CD14-positive monocyte (primary cell): ENCODE measurements at regions not wholly inside any gene's neighbourhood (a gene's known extent, or its start where the extent isn't known, plus 50 kb on each side); places are given as distances from the start of the nearest gene placed in this dataset.

Experiments
- DNase-seq, 3 donors: peaks; one replicate each; pipeline ENCODE4 v3.0.0-alpha.2; 2011 to 2022
- H2AFZ ChIP-seq: 2 replicates; pipeline ENCODE4 v1.6.0; 2012; ENCODE audit warnings: mild to moderate bottlenecking, low read depth, low read length, inconsistent platforms; ENCODE audit not compliant: insufficient read depth, poor library complexity, severe bottlenecking
- H3K27ac ChIP-seq, 2 donors: 1 replicate in 1 of 2; 2 replicates in 1 of 2; pipeline ENCODE4 v1.5.1; 2012 to 2013; ENCODE audit warnings: low read length in 2 of 2, control low read depth in 1 of 2, inconsistent platforms in 1 of 2, low read depth in 1 of 2, mild to moderate bottlenecking in 1 of 2
- H3K27me3 ChIP-seq, 2 donors: one replicate each; pipeline versions ENCODE4 v1.6.0 to v1.6.1; 2011 to 2013; ENCODE audit warnings: low read length in 2 of 2; ENCODE audit not compliant: control insufficient read depth in 2 of 2, insufficient read depth in 2 of 2
- H3K36me3 ChIP-seq, 2 donors: replicated peaks in 1 of 2; 1 replicate in 1 of 2; 2 replicates in 1 of 2; pipeline versions ENCODE4 v1.5.1 to v1.6.1; 2012 to 2013; ENCODE audit warnings: low read length in 2 of 2, control low read depth in 1 of 2, inconsistent platforms in 1 of 2, mild to moderate bottlenecking in 1 of 2; ENCODE audit not compliant: insufficient read depth in 2 of 2, control insufficient read depth in 1 of 2
- H3K4me1 ChIP-seq, 2 donors: 1 replicate in 1 of 2; 2 replicates in 1 of 2; pipeline versions ENCODE4 v1.5.1 to v1.6.1; 2012 to 2013; ENCODE audit warnings: low read length in 2 of 2, control low read depth in 1 of 2, inconsistent platforms in 1 of 2, mild to moderate bottlenecking in 1 of 2, moderate library complexity in 1 of 2; ENCODE audit not compliant: insufficient read depth in 2 of 2, control insufficient read depth in 1 of 2
- H3K4me2 ChIP-seq: replicated peaks from 2 replicates; pipeline ENCODE3; 2012; ENCODE audit warnings: low read length, moderate library complexity, mild to moderate bottlenecking; ENCODE audit not compliant: poor library complexity, severe bottlenecking; ENCODE audit errors: extremely low read depth
- H3K4me3 ChIP-seq, 3 experiments: fragments of 200-600 bp in 1 of 3; sonication (generic) in 1 of 3; replicated peaks in 1 of 3; 1 replicate in 2 of 3; 2 replicates in 1 of 3; pipeline ENCODE4 v1.5.1; 2011 to 2013; ENCODE audit warnings: low read length in 3 of 3, mild to moderate bottlenecking in 3 of 3, control low read depth in 2 of 3, low read depth in 2 of 3, inconsistent platforms in 1 of 3, moderate library complexity in 1 of 3
- H3K79me2 ChIP-seq: 2 replicates; pipeline ENCODE4 v1.6.0; 2012; ENCODE audit warnings: mild to moderate bottlenecking, control low read depth, inconsistent platforms, low read length, moderate library complexity; ENCODE audit not compliant: insufficient read depth
- H3K9ac ChIP-seq: 2 replicates; pipeline ENCODE4 v1.6.0; 2017; ENCODE audit warnings: low read length, mild to moderate bottlenecking; ENCODE audit not compliant: insufficient read depth, poor library complexity, severe bottlenecking
- H3K9me3 ChIP-seq, 2 donors: replicated peaks in 1 of 2; 1 replicate in 1 of 2; 2 replicates in 1 of 2; pipeline versions ENCODE4 v1.5.1 to v1.6.1; 2012 to 2013; ENCODE audit warnings: low read length in 2 of 2, control low read depth in 1 of 2; ENCODE audit not compliant: control insufficient read depth in 1 of 2, insufficient read depth in 1 of 2
- H4K20me1 ChIP-seq: 2 replicates; pipeline ENCODE4 v1.6.0; 2012; ENCODE audit warnings: mild to moderate bottlenecking, low read length, control low read depth, moderate library complexity; ENCODE audit not compliant: insufficient read depth
- H3K27ac Mint-ChIP-seq, 7 donors: one replicate each; pipeline ENCODE4 v1.8.0; 2020; ENCODE audit warnings: mild to moderate bottlenecking in 7 of 7, mixed read lengths in 7 of 7, moderate library complexity in 6 of 7, inconsistent platforms in 2 of 7
- H3K27me3 Mint-ChIP-seq, 3 donors: one replicate each; pipeline ENCODE4 v1.8.0; 2021 to 2022; ENCODE audit warnings: low read depth in 3 of 3, mild to moderate bottlenecking in 3 of 3, mixed read lengths in 3 of 3, moderate library complexity in 3 of 3, inconsistent platforms in 1 of 3
- H3K36me3 Mint-ChIP-seq, 2 donors: one replicate each; pipeline ENCODE4 v1.8.0; 2020; ENCODE audit warnings: mixed read lengths in 2 of 2, inconsistent platforms in 1 of 2, mild to moderate bottlenecking in 1 of 2
- H3K4me1 Mint-ChIP-seq: one replicate; pipeline ENCODE4 v1.8.0; 2020; ENCODE audit warnings: mild to moderate bottlenecking, mixed read lengths
- H3K4me3 Mint-ChIP-seq, 2 donors: one replicate each; pipeline ENCODE4 v1.8.0; 2020; ENCODE audit warnings: mild to moderate bottlenecking in 2 of 2, mixed read lengths in 2 of 2, moderate library complexity in 1 of 2
- H3K9me3 Mint-ChIP-seq, 7 donors: one replicate each; pipeline ENCODE4 v1.8.0; 2020 to 2022; ENCODE audit warnings: mixed read lengths in 7 of 7, mild to moderate bottlenecking in 6 of 7, moderate library complexity in 6 of 7, inconsistent platforms in 2 of 7
- CTCF ChIP-seq: fragments of 200-600 bp; IDR thresholded peaks from one replicate; pipeline ENCODE4 v1.8.0; 2022; ENCODE audit warnings: antibody characterized with exemption, mild to moderate bottlenecking
- WGBS: methylation state at CpG from one replicate; pipeline ENCODE4 v1.1.5; 2013; ENCODE audit warnings: missing lambda C conversion rate; ENCODE audit not compliant: insufficient coverage; 5-methylcytosine and 5-hydroxymethylcytosine counted together
- intact Hi-C, 2 donors: fragments of 100-400 bp; cut with micrococcal nuclease; formaldehyde crosslinking; loops; one replicate each; pipeline versions ENCODE4 v1.15.0 to v1.15.1; 2023

GRCh38 chrY:15559169-15559568 is 1034.8 kb downstream of the NLGN4Y start:
- no peaks in the 10 kb centered on the region for H3K36me3 ChIP-seq
- no peaks in the 10 kb centered on the region for H3K27me3 Mint-ChIP-seq

GRCh38 chrY:15560840-15561239 is 1036.5 kb downstream of the NLGN4Y start:
- Histone ChIP-seq H4K20me1 (no peaks in the 10 kb centered on the region), H2AFZ (no peak overlapping the region), H3K27me3 (no peaks in the 10 kb centered on the region), H3K27ac (no peak overlapping the region), H3K9ac (no peak overlapping the region), H3K36me3 (no peaks in the 10 kb centered on the region), H3K9me3 (no peaks in the 10 kb centered on the region), H3K79me2 (no peaks in the 10 kb centered on the region), H3K4me2 (no peak overlapping the region), H3K4me1 (no peaks in the 10 kb centered on the region), H3K4me3 (no peak overlapping the region)
- no peak overlapping the region for H3K4me3 Mint-ChIP-seq
- peaks cover 0 to 2% (median 0%) of the 10 kb centered on the region in 7 donors for H3K9me3 Mint-ChIP-seq
- H3K27ac Mint-ChIP-seq: no peak overlapping the region
- intact Hi-C loops: no loop called here
- no peaks in the 10 kb centered on the region for H3K27me3 Mint-ChIP-seq
- no peak for TF ChIP-seq CTCF
- no peaks in the 10 kb centered on the region for H3K4me1 Mint-ChIP-seq
- no peak for DNase-seq
- no CpG with 5 or more reads among the region's 3 CpGs for WGBS
- no peaks in the 10 kb centered on the region for H3K36me3 Mint-ChIP-seq

More at GRCh38 chrY:15559169-15559568, 1034.8 kb downstream of the NLGN4Y start:
- H3K4me3 Mint-ChIP-seq: no peak overlapping the region
- no peaks in the 10 kb centered on the region for H3K9me3 ChIP-seq
- H3K9me3 Mint-ChIP-seq: peaks cover 0 to 2% (median 0%) of the 10 kb centered on the region in 7 donors
- H4K20me1 ChIP-seq: no peaks in the 10 kb centered on the region
- no peak overlapping the region for H3K27ac ChIP-seq
- H3K27ac Mint-ChIP-seq: no peak overlapping the region
- H3K36me3 Mint-ChIP-seq: no peaks in the 10 kb centered on the region
- H3K27me3 ChIP-seq: no peaks in the 10 kb centered on the region
- TF ChIP-seq CTCF: no peak
- DNase-seq: no peak
- H3K4me1 Mint-ChIP-seq: no peaks in the 10 kb centered on the region
- H3K4me1 ChIP-seq: no peaks in the 10 kb centered on the region
- H3K4me3 ChIP-seq: no peak overlapping the region
- intact Hi-C loops: no loop called here
- no peak overlapping the region for H3K9ac ChIP-seq
- no peak overlapping the region for H2AFZ ChIP-seq
- H3K79me2 ChIP-seq: no peaks in the 10 kb centered on the region
- no peak overlapping the region for H3K4me2 ChIP-seq
